Fibroblast of peridontal ligament (primary cell): ENCODE measurements at regions not wholly inside any gene's neighbourhood (a gene's known extent, or its start where the extent isn't known, plus 50 kb on each side); places are given as distances from the start of the nearest gene placed in this dataset.
A peak's percentile ranks its signal among the peaks of the same experiment; 100 is the strongest.

ENCODE experiments used
- DNase-seq: peaks from one replicate; pipeline ENCODE4 v3.0.0-alpha.2; 2010; ENCODE audit errors: extremely low read depth

GRCh38 chr13:66071608-66072007 is 1158.5 kb downstream of the PCDH9 start:
- DNase-seq, result no peak

- DNase-seq, result no peak
Observed at GRCh38 chr13:66071029-66071428, 1159.1 kb downstream of the PCDH9 start.

GRCh38 chr13:66069570-66069969 is 1160.6 kb downstream of the PCDH9 start:
- peak; percentile 9 for DNase-seq

DNA sequence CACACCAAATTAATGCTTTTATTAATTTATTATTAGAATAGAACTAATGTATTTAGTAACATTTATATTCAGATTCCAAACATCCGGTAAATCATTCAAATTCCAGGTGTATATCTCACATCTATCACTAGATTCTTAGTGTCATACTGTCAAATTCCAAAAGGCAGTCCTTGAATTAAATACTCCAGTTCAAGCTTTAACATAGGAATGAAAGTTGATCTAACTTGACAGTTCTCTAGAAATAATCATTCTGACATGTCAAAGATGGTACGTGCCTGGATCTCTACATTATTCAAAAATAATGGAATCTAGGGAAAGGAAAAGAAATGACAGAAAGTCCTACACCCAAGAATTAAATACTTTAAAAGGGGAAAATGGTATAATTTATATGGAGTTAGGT is 1161.5 kb downstream of the PCDH9 start:
- no peak for DNase-seq

- no peak for DNase-seq
Observed at GRCh38 chr13:66048888-66049287, 1181.2 kb downstream of the PCDH9 start.

DNA sequence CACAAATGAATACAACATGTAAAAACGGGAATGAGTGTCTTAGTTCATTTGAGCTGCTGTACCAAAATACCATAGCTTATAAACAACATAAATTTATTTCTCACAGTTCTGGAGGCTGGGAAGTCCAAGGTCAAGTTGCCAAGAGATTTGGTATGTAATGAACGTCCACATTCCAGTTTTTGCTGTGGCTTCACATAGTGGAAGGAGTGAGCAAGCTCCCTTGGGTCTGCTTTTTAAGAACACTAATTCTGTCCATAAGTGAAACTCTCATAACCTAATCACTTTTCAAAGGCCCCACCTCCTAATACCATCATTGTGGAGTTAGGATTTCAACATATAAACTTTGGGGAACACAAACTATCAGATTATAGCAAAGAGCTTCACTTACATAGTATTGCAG is 1189.6 kb downstream of the PCDH9 start:
- DNase-seq, result peak; percentile 53

DNA sequence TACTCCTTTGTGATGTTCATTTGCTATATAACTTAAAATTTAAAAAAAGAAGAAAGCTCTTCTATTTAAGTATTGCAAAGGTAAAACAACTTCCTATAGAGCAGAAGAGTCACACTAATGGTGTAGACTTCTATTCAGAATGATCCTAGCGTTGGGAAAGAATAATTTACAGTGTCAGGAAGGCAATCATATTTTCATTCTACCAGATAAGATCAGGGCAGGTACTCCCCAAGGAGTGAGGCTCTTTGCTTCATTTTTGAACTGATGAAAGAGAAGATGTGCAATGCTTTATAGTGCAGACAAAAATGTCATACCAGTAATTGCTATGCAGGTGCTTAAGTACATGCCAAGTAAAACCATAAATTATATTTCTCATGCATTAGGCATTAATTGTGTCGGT is 1193.0 kb downstream of the PCDH9 start:
- DNase-seq, result no peak

DNA sequence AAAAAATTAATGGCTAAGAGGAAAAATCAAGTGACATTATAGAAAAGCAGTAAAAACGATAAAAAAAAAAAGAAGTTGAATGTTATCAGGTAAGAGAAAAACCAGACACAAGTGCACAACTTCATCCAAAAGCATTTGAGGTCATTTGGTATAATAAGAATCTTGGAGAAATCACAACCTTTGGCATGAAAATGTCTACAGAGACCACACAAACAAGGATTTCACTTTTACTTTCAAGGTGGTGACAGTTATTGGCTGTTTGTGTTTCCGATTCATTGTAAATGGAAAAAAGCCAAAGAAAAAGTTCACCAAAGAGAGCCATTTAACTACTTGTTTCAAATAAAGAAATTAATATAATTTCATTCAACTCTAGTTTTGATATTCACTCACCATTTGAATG is 1193.5 kb downstream of the PCDH9 start:
- no peak for DNase-seq

- DNase-seq, result peak; percentile 13
Observed at GRCh38 chr13:66036024-66036614, 1194.0 kb downstream of the PCDH9 start.

DNA sequence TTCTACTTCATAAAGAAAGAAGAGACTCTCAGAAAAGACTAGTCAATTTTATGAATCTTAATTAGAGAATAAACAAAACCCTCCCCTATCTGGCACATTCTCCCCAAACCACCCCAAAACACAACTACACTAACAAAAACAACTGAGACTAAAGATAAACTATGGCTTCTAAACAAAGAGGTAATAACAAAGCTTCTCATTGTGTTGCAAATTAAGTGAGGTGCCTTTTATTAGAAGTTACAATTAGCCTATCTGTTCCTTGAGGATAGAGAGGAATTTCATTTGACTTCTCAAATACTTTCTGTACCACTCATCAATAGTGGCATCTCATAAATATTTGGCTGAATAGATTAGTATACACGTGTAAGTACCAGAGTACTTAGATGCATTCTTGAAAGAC is 1196.2 kb downstream of the PCDH9 start:
- no peak for DNase-seq

GRCh38 chr13:66021846-66022245 is 1208.3 kb downstream of the PCDH9 start:
- no peak for DNase-seq

DNA sequence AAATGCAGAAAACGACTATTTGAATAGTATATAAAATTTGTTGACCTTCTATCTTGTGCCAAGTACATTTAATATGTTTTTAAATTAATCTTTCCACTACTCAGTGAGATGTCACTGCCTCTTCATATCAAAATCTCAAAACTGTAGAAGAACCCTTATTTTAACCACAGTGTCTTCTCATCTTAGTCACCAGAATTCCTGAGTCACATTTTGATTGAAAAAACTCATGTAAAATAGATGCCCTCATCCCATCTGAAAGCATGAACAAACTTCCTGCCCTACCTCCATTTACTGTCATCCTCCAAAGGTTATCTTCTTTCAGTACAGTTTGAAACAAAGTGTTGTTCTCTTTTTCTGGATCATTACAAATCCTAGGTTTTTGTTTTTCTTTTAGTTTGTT is 1215.4 kb downstream of the PCDH9 start:
- no peak for DNase-seq

- no peak for DNase-seq
Observed at GRCh38 chr13:66009241-66009640, 1220.9 kb downstream of the PCDH9 start.

- DNase-seq, result no peak
Observed at GRCh38 chr13:66003558-66003957, 1226.6 kb downstream of the PCDH9 start.

DNA sequence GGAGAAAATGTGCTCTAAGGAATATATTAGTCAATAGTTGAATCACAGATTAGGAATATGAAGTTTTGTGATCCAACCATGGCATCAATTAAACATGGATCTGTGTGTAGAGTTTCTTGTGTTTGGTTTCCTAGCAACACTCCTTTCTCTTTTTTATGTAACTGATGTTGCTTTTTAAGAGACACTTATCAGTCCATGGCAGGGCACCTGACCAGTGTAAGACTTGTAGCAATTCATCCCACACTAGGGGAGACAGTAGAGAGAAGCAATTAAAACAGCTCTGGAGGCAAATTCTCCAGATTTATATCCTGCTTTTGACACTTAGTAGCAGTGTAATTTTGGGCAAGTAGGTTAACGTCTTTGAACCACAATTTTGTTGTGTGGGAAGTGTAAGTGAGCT is 1229.0 kb downstream of the PCDH9 start:
- DNase-seq, result no peak

GRCh38 chr13:65999411-65999810 is 1230.7 kb downstream of the PCDH9 start:
- DNase-seq, result no peak

DNA sequence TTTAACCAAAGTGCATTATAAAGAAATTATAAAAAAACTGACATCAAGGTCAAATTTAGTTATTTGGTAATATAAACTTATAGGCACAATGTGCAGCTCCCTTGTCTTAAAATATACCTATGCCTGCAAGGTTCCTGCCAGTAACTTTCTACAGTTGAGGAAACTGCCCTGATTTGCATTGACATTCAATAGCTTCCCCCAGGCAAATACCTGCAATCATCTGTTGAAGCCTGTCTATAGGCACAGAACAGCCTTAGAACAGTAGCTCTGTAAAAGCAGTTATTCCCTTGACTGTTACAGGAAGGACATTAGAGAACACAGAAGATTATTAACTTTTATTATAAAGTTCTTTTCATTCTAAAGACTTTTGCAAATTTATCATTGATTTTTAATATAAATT is 1239.5 kb downstream of the PCDH9 start:
- no peak for DNase-seq

DNA sequence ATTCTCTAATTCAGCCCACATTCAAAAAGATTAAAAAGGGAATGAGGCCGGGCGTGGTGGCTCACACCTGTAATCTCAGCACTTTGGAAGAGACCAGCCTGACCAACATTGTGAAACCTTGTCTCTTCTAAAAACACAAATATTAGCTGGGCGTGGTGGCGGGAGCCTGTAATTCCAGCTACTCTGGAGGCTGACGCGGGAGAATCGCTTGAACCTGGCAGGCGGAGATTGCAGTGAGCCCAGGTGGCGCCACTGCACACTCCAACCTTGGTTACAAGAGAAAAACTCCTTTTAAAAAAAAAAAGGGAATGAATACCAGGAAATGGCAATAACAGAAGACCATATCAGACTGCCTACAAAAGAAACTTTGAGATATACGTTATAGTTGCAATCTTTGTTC is 1244.5 kb downstream of the PCDH9 start:
- DNase-seq, result no peak

DNA sequence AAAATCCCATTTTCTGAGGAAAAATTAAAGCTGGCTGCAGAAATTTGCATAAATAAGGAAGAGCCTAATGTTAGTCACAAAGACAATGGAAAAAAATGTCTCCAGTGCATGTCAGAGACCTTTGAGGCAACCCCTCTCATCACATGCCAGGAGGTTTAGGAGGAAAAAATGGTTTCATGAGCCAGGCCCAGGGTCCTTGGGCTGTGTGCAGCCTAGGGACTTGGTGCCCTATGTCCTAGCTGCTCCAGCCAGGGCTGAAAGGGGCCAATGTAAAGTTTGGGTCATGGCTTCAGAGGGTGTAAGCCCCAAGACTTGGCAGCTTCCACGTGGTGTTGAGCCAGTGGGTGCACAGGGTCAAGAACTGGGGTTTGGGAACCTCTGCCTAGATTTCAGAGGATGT is 1252.6 kb downstream of the PCDH9 start:
- DNase-seq, result no peak

- DNase-seq, result no peak
Observed at GRCh38 chr13:65971541-65971940, 1258.6 kb downstream of the PCDH9 start.

DNA sequence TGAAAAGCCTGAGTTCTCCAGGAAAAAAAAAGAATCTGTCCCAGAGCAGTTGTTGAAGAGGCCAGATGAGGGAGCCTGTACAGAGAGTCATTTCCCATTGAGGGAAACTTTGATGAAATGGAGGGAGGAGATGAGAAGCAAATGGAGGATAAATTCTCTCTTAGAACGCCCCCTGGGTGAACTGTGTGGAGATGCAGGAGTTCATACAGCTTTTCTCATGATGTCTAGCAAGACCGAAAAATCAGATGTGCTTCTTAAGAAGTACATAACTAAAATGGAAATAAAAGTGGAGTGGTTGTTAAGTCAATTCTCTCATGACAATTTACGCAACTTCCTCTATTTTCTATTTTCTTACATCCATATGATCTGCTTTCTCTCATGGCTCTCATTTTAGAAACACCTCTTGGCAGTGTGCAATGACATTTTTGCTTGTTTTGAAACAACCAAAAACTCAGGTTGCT is 1263.1 kb downstream of the PCDH9 start:
- DNase-seq, result peak; percentile 34

- peak; percentile 71 for DNase-seq
Observed at GRCh38 chr13:65965501-65965900, 1264.6 kb downstream of the PCDH9 start.

GRCh38 chr13:65964672-65965071 is 1265.5 kb downstream of the PCDH9 start:
- DNase-seq, result no peak

GRCh38 chr13:65959305-65959704 is 1270.8 kb downstream of the PCDH9 start:
- DNase-seq, result peak; percentile 22
